ENCODE measurements at regions not wholly inside any gene's neighbourhood (a gene's known extent, or its start where the extent isn't known, plus 50 kb on each side); places are given as distances from the start of the nearest gene placed in this dataset.

GRCh38 chrX:43106009-43106408, 328.0 kb upstream of the PPP1R2C start:
- TF ChIP-seq CTCF (conservative IDR thresholded peaks at IDR 0.05; ENCODE audit: low read length) (no peak), EZH2phosphoT487 (IDR thresholded peaks at IDR 0.05; ENCODE audit: borderline replicate concordance, low read depth, low read length) (no peak)
